ENCODE measurements at regions not wholly inside any gene's neighbourhood (a gene's known extent, or its start where the extent isn't known, plus 50 kb on each side); places are given as distances from the start of the nearest gene placed in this dataset.

GRCh38 chr20:58098571-58098970 lies 129.9 kb downstream of the ANKRD60 start:
- no peak overlapping the region for H3K27ac ChIP-seq (ENCODE audit: low read depth)
- H3K4me3 ChIP-seq: no peak overlapping the region
- H3K27me3 ChIP-seq (ENCODE audit: insufficient read depth): no peaks in the 10 kb centered on the region
- no peak for ATAC-seq
- H3K4me1 ChIP-seq (ENCODE audit: insufficient read depth): no peaks in the 10 kb centered on the region
- no peaks in the 10 kb centered on the region for H3K36me3 ChIP-seq (ENCODE audit: insufficient read depth)
- H3F3A ChIP-seq (replicated peaks; ENCODE audit: low read depth): no peaks in the 10 kb centered on the region
- H3K79me2 ChIP-seq (replicated peaks; ENCODE audit: insufficient read depth): no peaks in the 10 kb centered on the region
- no peak overlapping the region for H3K4me2 ChIP-seq
- no peaks in the 10 kb centered on the region for H3K9me2 ChIP-seq (ENCODE audit: insufficient read depth)
- Mint-ChIP-seq H3K4me1 (no peaks in the 10 kb centered on the region), H3K27ac (no peak overlapping the region), H3K4me3 (no peak overlapping the region), H3K36me3 (ENCODE audit: low read depth) (no peaks in the 10 kb centered on the region), H3K27me3 (ENCODE audit: insufficient read depth, low read depth, poor library complexity) (peaks cover 8% of the 10 kb centered on the region), H3K9me3 (no peaks in the 10 kb centered on the region)
- no peak for DNase-seq (ENCODE audit: low spot score)
- TF ChIP-seq JUNB (IDR thresholded peaks at IDR 0.05; ENCODE audit: unreplicated experiment): no peak
- H4K20me1 ChIP-seq (replicated peaks; ENCODE audit: insufficient read depth): no peaks in the 10 kb centered on the region
- no peak overlapping the region for H2AFZ ChIP-seq

GRCh38 chr20:58097943-58098342 lies 130.5 kb downstream of the ANKRD60 start:
- no peak overlapping the region for H3K27ac ChIP-seq (ENCODE audit: low read depth)
- Mint-ChIP-seq H3K4me1 (no peaks in the 10 kb centered on the region), H3K36me3 (ENCODE audit: low read depth) (no peaks in the 10 kb centered on the region), H3K27me3 (ENCODE audit: insufficient read depth, low read depth, poor library complexity) (peaks cover 8% of the 10 kb centered on the region), H3K4me3 (no peak overlapping the region), H3K9me3 (no peaks in the 10 kb centered on the region), H3K27ac (no peak overlapping the region)
- no peak for ATAC-seq
- H3K36me3 ChIP-seq (ENCODE audit: insufficient read depth): no peaks in the 10 kb centered on the region
- no peaks in the 10 kb centered on the region for H3K27me3 ChIP-seq (ENCODE audit: insufficient read depth)
- H2AFZ ChIP-seq: no peak overlapping the region
- H3F3A ChIP-seq (replicated peaks; ENCODE audit: low read depth): no peaks in the 10 kb centered on the region
- H3K79me2 ChIP-seq (replicated peaks; ENCODE audit: insufficient read depth): no peaks in the 10 kb centered on the region
- H3K9me2 ChIP-seq (ENCODE audit: insufficient read depth): no peaks in the 10 kb centered on the region
- TF ChIP-seq STAT1 (IDR thresholded peaks at IDR 0.05; ENCODE audit: unreplicated experiment) (no peak), ZNF331 (CRISPR knock-in tag; IDR thresholded peaks at IDR 0.05; ENCODE audit: low read depth) (no peak), JUNB (IDR thresholded peaks at IDR 0.05; ENCODE audit: unreplicated experiment) (no peak)
- H4K20me1 ChIP-seq (replicated peaks; ENCODE audit: insufficient read depth): no peaks in the 10 kb centered on the region
- H3K4me1 ChIP-seq (ENCODE audit: insufficient read depth): no peaks in the 10 kb centered on the region
- no peak overlapping the region for H3K4me3 ChIP-seq
- no peak for DNase-seq (ENCODE audit: low spot score)
- no peak overlapping the region for H3K4me2 ChIP-seq

- DNase-seq (ENCODE audit: low spot score) (no peak), ATAC-seq (no peak)
- TF ChIP-seq NANOG (IDR thresholded peaks at IDR 0.05; ENCODE audit: borderline replicate concordance) (no peak), STAT1 (IDR thresholded peaks at IDR 0.05; ENCODE audit: unreplicated experiment) (no peak)
- no peaks in the 10 kb centered on the region for H3F3A ChIP-seq (replicated peaks; ENCODE audit: low read depth)
- H3K27ac ChIP-seq (ENCODE audit: low read depth): no peak overlapping the region
- no peak overlapping the region for H3K4me3 ChIP-seq
- Mint-ChIP-seq H3K4me1 (no peaks in the 10 kb centered on the region), H3K9me3 (no peaks in the 10 kb centered on the region), H3K27me3 (ENCODE audit: insufficient read depth, low read depth, poor library complexity) (peaks cover 7% of the 10 kb centered on the region), H3K36me3 (ENCODE audit: low read depth) (no peaks in the 10 kb centered on the region), H3K27ac (no peak overlapping the region), H3K4me3 (no peak overlapping the region)
- no peaks in the 10 kb centered on the region for H3K36me3 ChIP-seq (ENCODE audit: insufficient read depth)
- H3K79me2 ChIP-seq (replicated peaks; ENCODE audit: insufficient read depth): no peaks in the 10 kb centered on the region
- H4K20me1 ChIP-seq (replicated peaks; ENCODE audit: insufficient read depth): no peaks in the 10 kb centered on the region
- H3K4me2 ChIP-seq: no peak overlapping the region
- no peaks in the 10 kb centered on the region for H3K4me1 ChIP-seq (ENCODE audit: insufficient read depth)
- no peaks in the 10 kb centered on the region for H3K9me2 ChIP-seq (ENCODE audit: insufficient read depth)
- no peak overlapping the region for H2AFZ ChIP-seq
- no peaks in the 10 kb centered on the region for H3K27me3 ChIP-seq (ENCODE audit: insufficient read depth)
Measured at GRCh38 chr20:58097429-58097828, 131.0 kb downstream of the ANKRD60 start.

GRCh38 chr20:58096880-58097423 lies 131.5 kb downstream of the ANKRD60 start:
- no peaks in the 10 kb centered on the region for H3K4me1 Mint-ChIP-seq
- H3K4me1 ChIP-seq (ENCODE audit: insufficient read depth): no peaks in the 10 kb centered on the region
- no peaks in the 10 kb centered on the region for H3K27me3 ChIP-seq (ENCODE audit: insufficient read depth)
- no peak overlapping the region for H3K4me3 Mint-ChIP-seq
- no peaks in the 10 kb centered on the region for H3K36me3 Mint-ChIP-seq (ENCODE audit: low read depth)
- H3K79me2 ChIP-seq (replicated peaks; ENCODE audit: insufficient read depth): no peaks in the 10 kb centered on the region
- no peak overlapping the region for H2AFZ ChIP-seq
- H3K36me3 ChIP-seq (ENCODE audit: insufficient read depth): no peaks in the 10 kb centered on the region
- H3K27ac ChIP-seq (ENCODE audit: low read depth): no peak overlapping the region
- DNase-seq (ENCODE audit: low spot score): no peak
- no peaks in the 10 kb centered on the region for H3F3A ChIP-seq (replicated peaks; ENCODE audit: low read depth)
- no peaks in the 10 kb centered on the region for H3K9me3 Mint-ChIP-seq
- no peaks in the 10 kb centered on the region for H3K9me2 ChIP-seq (ENCODE audit: insufficient read depth)
- no peaks in the 10 kb centered on the region for H4K20me1 ChIP-seq (replicated peaks; ENCODE audit: insufficient read depth)
- H3K4me2 ChIP-seq: no peak overlapping the region
- no peak overlapping the region for H3K4me3 ChIP-seq
- peaks cover 6% of the 10 kb centered on the region for H3K27me3 Mint-ChIP-seq (ENCODE audit: insufficient read depth, low read depth, poor library complexity)
- H3K27ac Mint-ChIP-seq: no peak overlapping the region
- no peak for ATAC-seq
- TF ChIP-seq STAT1 (IDR thresholded peaks at IDR 0.05; ENCODE audit: unreplicated experiment) (no peak), ETS1 (IDR thresholded peaks at IDR 0.05) (no peak), ZNF114 (CRISPR knock-in tag; IDR thresholded peaks at IDR 0.05) (no peak), REST (IDR thresholded peaks at IDR 0.05; ENCODE audit: unreplicated experiment) (no peak), NANOG (IDR thresholded peaks at IDR 0.05; ENCODE audit: borderline replicate concordance) (no peak), CTCF (conservative IDR thresholded peaks at IDR 0.05; ENCODE audit: low read depth in 2 of 2) (no peak)
